ENCODE measurements at regions not wholly inside any gene's neighbourhood (a gene's known extent, or its start where the extent isn't known, plus 50 kb on each side); places are given as distances from the start of the nearest gene placed in this dataset.

DNA sequence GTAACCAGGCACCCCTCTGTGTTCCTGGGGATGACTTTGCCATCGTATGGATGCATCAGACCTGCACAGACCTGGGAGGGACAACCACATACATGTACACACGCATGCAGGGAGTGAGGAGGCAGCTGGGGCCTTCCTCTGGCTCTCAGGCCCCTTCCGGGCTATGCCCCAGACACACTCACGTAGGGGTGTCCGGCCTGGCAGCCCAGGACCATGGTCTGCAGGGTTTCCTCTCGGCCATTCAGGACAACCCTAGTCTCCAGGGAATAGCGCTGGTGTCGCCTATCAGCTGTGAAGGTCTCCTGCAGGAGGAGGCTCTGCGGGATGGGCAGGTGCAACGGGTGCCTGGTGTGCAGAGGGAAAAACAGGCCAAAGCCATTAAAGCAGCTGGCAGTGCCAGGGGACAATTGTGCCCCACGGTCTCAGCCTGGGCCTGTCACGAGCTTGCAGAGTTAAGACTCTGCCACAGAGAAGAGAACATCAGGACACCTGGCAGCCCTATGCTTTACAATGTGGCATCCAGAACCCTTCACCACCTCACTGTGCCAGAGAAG is 101.4 kb downstream of the RMI2 start:
- no peaks in the 10 kb centered on the region for H3K27me3 Mint-ChIP-seq
- no peak overlapping the region for H3K27ac Mint-ChIP-seq
- no peak for DNase-seq
- CTCF ChIA-PET: no interaction called here
- H3K9me3 Mint-ChIP-seq: no peaks in the 10 kb centered on the region
- no peaks in the 10 kb centered on the region for H3K4me1 Mint-ChIP-seq
- no peak overlapping the region for H3K4me3 Mint-ChIP-seq
- H3K36me3 Mint-ChIP-seq: no peaks in the 10 kb centered on the region

DNA sequence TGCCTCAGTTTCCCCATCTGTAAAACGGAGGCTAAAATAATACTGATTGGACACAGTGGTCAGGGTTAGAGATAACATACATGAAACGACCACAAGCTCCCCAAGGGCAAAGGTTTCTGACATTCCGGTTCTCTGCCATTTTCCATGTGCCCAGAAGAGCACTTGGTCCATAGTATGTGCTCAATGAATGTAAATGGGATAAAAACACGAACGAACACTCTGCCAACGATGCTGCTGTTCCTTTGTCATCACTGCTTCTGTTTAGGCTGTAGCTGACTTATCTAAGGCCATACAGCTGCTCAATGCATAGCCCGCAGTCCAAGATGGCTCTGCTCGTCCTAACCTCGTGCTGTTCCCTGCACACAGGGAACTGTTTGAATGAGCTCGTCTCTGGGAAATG is 102.0 kb downstream of the RMI2 start:
- no peak for DNase-seq
- no peaks in the 10 kb centered on the region for H3K4me1 Mint-ChIP-seq
- H3K36me3 Mint-ChIP-seq: no peaks in the 10 kb centered on the region
- no peaks in the 10 kb centered on the region for H3K9me3 Mint-ChIP-seq
- H3K4me3 Mint-ChIP-seq: no peak overlapping the region
- CTCF ChIA-PET: no interaction called here
- H3K27me3 Mint-ChIP-seq: peaks cover 1% of the 10 kb centered on the region
- H3K27ac Mint-ChIP-seq: no peak overlapping the region

DNA sequence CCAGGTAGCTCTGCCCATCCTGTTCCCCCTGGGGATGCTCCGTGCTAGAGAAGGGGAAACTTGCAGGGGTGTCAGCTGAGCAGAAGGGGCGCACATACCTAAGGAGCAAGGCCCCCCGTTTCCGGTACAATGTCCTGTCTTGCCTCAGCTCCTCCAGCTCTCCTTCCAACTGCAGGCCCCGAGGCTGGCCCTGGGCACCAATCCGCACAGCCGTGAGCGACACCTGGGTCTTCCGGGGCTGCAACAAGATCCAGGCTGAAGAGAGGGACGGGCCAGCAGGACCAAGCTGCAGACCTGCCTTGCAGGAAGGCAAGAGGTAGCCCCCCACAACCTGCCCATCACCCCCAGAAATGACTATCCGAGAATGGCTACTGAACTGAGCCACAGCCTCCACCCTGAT is 102.6 kb downstream of the RMI2 start:
- Mint-ChIP-seq H3K9me3 (no peaks in the 10 kb centered on the region), H3K4me1 (no peaks in the 10 kb centered on the region), H3K27ac (no peak overlapping the region), H3K36me3 (no peaks in the 10 kb centered on the region), H3K4me3 (no peak overlapping the region), H3K27me3 (peaks cover 7% of the 10 kb centered on the region)
- DNase-seq: no peak
- CTCF ChIA-PET: interaction anchor here (0.7 kb wide), 1 partner anchor 15 kb away, joined by 4 read pairs; no protein-coding TSS in a partner anchor

DNA sequence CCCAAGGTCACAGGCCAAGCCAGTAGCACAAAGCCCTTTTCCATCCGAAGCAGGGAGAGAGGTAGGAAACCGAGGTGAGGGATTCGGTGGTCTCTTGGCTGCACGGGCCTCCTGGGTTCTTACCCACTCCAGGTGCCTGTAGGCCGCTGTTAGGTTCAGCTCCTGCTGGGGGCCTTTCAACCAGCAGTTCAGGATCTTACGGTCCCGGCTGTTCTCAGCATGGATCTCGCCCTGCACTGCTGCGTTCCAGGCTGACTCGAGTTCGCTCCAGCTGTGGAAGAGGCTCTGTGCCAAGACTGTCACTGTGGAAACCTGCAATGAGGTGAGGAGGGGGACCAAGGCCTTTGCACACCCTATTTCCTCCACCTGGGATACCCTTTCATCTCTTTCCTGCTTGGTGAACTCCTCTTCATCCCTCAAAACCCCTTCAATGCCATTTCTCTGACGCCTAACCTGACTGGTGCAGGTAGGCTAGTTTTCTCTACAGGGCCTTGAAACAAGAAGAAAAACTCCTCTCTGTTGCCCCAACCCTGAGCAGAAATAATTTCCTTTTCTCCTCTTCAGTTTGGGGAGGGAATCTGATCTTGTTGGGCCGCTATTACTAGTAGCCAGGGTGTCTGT is 103.6 kb downstream of the RMI2 start:
- Mint-ChIP-seq H3K4me3 (no peak overlapping the region), H3K4me1 (no peaks in the 10 kb centered on the region), H3K9me3 (no peaks in the 10 kb centered on the region), H3K27ac (no peak overlapping the region), H3K36me3 (no peaks in the 10 kb centered on the region), H3K27me3 (peaks cover 15% of the 10 kb centered on the region)
- CTCF ChIA-PET: no interaction called here
- DNase-seq: no peak

DNA sequence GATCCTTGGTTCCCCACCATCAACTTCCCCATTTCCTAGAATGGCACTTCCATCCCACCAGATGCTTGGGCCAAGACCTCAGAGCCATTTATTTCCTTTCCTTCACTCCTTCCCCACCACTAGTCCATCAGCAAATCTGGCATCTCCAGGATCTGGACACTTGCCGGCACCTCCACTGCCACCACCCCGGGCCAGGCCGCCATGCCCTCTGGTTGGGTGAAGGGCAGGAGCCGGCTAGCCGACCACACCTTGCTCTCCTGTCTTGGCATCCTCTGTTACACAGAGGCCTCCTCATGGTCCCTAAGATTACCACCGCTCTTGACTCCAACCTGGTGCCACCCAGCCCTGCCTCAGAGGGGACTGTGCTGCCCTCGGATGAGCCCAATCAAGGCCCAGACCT is 104.5 kb downstream of the RMI2 start:
- no peak overlapping the region for H3K4me3 Mint-ChIP-seq

DNA sequence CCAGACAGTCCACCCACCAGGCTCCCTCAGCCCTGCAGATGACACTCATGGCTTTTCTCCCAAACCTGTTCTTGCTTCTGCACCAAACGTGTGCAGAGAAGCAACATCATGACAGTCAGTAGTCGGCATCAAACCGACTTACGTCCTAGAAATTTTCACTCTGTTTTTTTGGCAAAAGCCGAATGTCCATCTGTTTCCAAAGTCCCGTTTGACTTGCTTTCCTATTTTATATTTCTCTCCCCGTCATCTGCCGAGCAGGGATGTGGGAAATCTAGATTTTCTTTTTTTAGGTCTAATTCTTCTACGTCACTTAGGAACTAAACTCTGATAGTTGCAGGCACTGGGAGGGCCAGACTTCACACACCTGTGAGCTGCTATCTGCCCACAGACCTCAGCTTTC is 104.9 kb downstream of the RMI2 start:
- DNase-seq: no peak
- no peaks in the 10 kb centered on the region for H3K9me3 Mint-ChIP-seq
- H3K4me1 Mint-ChIP-seq: no peaks in the 10 kb centered on the region
- H3K27me3 Mint-ChIP-seq: peaks cover 20% of the 10 kb centered on the region
- H3K27ac Mint-ChIP-seq: no peak overlapping the region
- no peaks in the 10 kb centered on the region for H3K36me3 Mint-ChIP-seq
- CTCF ChIA-PET: no interaction called here
- no peak overlapping the region for H3K4me3 Mint-ChIP-seq

More for the DNA sequence above, 104.5 kb downstream of the RMI2 start:
- H3K27me3 Mint-ChIP-seq: peaks cover 18% of the 10 kb centered on the region
- H3K4me1 Mint-ChIP-seq: no peaks in the 10 kb centered on the region
- no peak overlapping the region for H3K27ac Mint-ChIP-seq
- no peaks in the 10 kb centered on the region for H3K36me3 Mint-ChIP-seq
- no peaks in the 10 kb centered on the region for H3K9me3 Mint-ChIP-seq
- CTCF ChIA-PET: no interaction called here
- DNase-seq: no peak

DNA sequence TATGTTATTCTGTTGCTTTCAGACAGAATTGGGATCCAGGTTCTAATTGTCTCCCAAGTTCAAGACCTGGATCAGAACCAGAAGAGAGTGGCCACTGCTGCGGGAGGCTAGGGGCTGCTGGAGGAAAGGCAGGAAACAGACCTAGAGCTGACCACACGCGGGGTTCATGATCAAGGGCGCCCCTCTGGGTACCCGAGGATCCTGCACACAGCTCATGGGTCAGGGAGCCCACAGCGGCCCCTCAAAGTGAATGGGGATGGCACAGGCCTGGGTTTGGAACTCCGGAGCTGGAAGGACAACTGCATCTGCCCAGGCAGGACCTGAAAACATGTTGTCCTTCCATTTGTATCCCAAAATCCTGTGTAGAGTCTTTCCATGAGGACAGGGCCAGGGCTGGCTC is 107.0 kb downstream of the RMI2 start:
- Mint-ChIP-seq H3K4me3 (no peak overlapping the region), H3K4me1 (no peaks in the 10 kb centered on the region), H3K27me3 (peaks cover 20% of the 10 kb centered on the region), H3K36me3 (no peaks in the 10 kb centered on the region), H3K27ac (no peak overlapping the region), H3K9me3 (no peaks in the 10 kb centered on the region)
- CTCF ChIA-PET: interaction anchor here (0.7 kb wide), 1 partner anchor 47 kb away, joined by 3 read pairs; no protein-coding TSS in a partner anchor
- no peak for DNase-seq

DNA sequence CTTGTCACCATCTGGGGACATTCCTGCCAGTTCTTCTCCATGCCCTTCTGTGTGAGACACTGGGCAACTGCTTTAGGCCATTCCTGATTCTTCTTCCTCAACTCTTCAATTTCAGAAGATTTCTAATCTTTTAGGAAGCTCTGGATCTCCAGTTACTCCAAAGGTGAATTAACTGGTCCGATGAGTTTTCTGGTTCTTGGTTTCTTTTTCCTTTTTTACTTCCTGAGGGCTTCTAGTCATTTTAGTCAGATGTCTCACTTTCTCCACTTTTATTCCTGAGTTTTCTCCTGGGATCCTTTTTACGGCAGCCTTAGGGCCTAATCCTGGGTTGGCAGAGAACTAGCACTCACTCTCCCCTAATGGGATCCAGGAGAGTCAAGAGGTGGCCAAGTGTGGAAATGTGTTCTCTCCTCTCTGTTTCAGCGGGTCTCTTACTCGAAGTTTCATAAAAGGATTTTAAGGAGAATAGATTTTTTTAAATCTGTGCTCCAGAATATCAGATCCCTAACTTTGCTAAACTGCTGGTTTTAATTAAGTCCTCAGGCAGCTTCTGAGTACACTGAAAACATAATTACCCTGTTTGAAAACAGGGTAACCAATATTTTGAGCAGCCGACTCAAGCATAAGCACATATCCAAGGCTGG is 107.6 kb downstream of the RMI2 start:
- Mint-ChIP-seq H3K4me1 (no peaks in the 10 kb centered on the region), H3K27me3 (peaks cover 20% of the 10 kb centered on the region), H3K9me3 (no peaks in the 10 kb centered on the region), H3K36me3 (no peaks in the 10 kb centered on the region), H3K27ac (no peak overlapping the region), H3K4me3 (no peak overlapping the region)
- CTCF ChIA-PET: interaction anchor here (0.7 kb wide), 1 partner anchor 48 kb away, joined by 3 read pairs; no protein-coding TSS in a partner anchor
- no peak for DNase-seq

DNA sequence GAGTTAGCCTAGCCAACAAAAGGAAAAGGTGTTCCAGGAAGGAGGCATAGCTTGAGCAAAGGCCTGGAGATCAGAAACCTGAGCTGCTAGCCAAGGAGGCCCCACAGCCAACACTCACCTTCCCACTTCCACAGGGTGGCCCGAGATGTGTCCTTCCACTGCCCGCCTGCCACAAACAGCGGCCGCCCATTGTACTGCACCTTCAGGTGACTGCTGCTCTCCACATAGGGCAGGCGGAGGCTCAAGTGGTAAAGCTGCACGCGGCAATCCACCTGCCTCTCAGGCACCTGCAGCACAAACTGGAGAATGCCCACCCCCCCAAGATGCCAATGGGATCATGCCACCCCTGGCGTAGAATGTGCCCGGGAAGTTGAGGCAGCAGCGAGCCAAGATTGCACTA is 111.5 kb downstream of the RMI2 start:
- no peaks in the 10 kb centered on the region for H3K36me3 Mint-ChIP-seq
- CTCF ChIA-PET: no interaction called here
- H3K27ac Mint-ChIP-seq: no peak overlapping the region
- H3K27me3 Mint-ChIP-seq: peaks cover 20% of the 10 kb centered on the region
- DNase-seq: no peak
- H3K4me3 Mint-ChIP-seq: no peak overlapping the region
- H3K4me1 Mint-ChIP-seq: no peaks in the 10 kb centered on the region
- no peaks in the 10 kb centered on the region for H3K9me3 Mint-ChIP-seq

DNA sequence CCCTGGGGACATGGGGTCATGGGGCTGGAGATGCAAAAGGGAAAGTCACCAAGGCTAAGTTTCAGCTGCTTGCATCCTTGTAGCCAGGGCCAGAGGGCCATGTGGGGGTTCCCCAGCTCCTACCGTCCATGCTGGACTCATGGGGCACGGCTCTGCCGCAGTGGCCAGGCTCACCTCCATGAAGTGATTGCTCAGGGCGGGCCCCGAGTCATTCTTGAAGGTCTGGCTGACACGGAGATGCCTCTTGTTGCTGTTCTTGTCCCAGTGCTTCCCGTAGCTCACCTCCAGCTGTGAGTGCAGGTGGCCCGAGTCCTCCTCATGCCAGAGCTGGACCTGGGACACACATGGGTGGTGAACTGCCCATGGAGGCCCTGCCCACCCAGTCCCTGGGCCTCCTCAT is 114.5 kb downstream of the RMI2 start:
- Mint-ChIP-seq H3K4me1 (no peaks in the 10 kb centered on the region), H3K27me3 (peaks cover 5% of the 10 kb centered on the region), H3K27ac (no peak overlapping the region), H3K9me3 (no peaks in the 10 kb centered on the region), H3K36me3 (no peaks in the 10 kb centered on the region), H3K4me3 (no peak overlapping the region)
- DNase-seq: no peak
- CTCF ChIA-PET: no interaction called here

DNA sequence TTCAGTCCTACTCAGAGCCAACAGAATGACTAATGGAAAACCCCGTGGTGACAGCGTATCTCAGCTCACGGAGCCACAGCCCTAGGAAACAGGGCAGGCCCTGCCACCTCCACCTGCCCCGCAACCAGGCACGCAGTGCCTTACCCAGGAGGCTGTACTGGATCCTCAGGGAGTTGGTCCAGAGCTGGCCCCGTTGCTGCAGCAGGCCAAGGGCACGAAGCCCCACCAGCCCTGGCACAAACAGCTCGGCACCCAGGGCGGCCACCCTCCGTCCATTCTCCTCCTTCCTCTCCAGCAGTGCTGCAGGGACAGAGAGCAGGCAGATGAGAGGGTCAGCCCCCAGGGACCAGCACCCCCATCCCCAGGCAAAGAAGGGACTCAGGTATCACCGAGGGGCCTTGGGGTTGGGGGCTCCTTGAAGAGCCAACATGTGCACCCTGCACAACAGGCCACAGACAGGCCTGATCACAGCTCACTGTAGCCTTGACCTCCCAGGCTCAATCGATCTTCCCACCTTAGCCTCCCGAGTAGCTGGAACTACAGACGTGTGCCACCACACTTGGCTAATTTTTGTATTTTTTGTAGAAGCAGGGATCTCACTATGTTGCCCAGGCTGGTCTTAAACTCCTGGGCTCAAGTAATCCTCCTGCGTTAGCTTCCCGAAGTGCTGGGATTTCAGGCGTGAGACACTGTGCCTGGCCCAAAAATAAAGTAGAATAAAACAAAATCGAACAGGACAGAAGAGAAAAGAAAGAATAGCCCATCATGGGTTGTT is 115.7 kb downstream of the RMI2 start:
- no peak overlapping the region for H3K27ac Mint-ChIP-seq
- CTCF ChIA-PET: no interaction called here
- H3K4me3 Mint-ChIP-seq: no peak overlapping the region
- H3K27me3 Mint-ChIP-seq: peaks cover 7% of the 10 kb centered on the region
- H3K36me3 Mint-ChIP-seq: no peaks in the 10 kb centered on the region
- H3K4me1 Mint-ChIP-seq: no peaks in the 10 kb centered on the region
- no peak for DNase-seq
- no peaks in the 10 kb centered on the region for H3K9me3 Mint-ChIP-seq

DNA sequence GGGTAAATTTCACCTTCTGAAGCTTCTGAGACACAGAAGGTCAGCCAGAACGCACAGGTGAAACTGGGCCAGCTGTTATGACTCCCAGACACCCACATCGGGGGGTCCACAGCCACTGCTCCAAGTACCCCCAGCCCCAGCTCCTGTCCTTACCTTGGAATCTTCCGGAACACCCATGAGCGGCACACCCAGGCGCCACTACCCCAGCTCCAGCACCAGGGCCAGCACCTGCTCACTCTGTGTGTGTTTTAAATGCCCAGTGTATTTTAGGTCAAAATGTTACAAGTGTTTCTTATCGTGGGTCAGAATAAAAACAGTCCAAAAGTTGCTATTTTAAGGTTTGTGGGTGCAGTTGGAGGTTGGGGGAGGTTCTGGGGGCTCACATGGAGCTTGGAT is 116.3 kb downstream of the RMI2 start:
- no peak for DNase-seq
- Mint-ChIP-seq H3K36me3 (no peaks in the 10 kb centered on the region), H3K27me3 (peaks cover 7% of the 10 kb centered on the region), H3K4me1 (no peaks in the 10 kb centered on the region), H3K27ac (no peak overlapping the region), H3K9me3 (no peaks in the 10 kb centered on the region), H3K4me3 (no peak overlapping the region)
- CTCF ChIA-PET: no interaction called here

DNA sequence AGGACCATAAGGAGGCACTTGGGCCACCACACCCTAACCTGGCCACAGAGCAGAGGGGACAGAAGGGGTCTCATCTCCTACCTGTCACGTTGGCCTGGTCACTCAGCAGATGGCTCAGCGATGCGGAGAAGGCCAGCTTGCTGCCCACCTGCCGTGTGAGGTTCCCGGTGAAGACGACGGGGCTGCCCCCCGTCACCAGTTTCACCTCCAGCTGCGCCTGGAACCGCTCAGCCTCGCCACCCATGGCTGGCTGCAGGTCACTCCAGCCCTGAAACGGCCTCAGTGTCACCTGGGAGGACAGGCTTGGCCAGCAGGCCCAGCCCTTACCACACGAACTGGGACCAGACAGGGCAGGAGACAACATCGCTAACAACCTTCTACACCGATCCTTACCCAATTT is 116.8 kb downstream of the RMI2 start:
- Mint-ChIP-seq H3K27ac (no peak overlapping the region), H3K4me1 (no peaks in the 10 kb centered on the region), H3K27me3 (peaks cover 7% of the 10 kb centered on the region), H3K36me3 (no peaks in the 10 kb centered on the region), H3K4me3 (no peak overlapping the region), H3K9me3 (no peaks in the 10 kb centered on the region)
- CTCF ChIA-PET: no interaction called here
- DNase-seq: no peak

DNA sequence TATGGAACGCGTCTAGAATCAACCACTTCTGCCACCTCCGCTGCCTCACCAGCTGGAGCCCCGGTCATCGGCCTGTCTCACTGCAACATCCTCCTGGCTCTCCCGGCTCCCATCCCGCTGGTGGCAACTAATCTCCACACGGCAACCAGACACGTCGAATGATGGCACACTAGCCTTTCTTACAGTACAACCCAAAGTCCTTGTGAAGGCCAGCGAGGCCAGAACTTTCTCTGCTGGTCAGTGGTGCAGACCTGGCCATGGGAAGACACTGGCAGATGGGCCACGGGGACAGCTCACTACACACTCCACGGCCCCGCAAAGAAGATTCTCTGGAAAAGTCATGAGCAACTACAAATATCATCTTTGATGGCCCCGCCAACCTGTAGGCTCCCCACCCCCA is 117.6 kb downstream of the RMI2 start:
- Mint-ChIP-seq H3K27me3 (peaks cover 7% of the 10 kb centered on the region), H3K9me3 (no peaks in the 10 kb centered on the region), H3K4me1 (no peaks in the 10 kb centered on the region), H3K27ac (no peak overlapping the region), H3K36me3 (no peaks in the 10 kb centered on the region), H3K4me3 (no peak overlapping the region)
- CTCF ChIA-PET: no interaction called here
- DNase-seq: no peak

DNA sequence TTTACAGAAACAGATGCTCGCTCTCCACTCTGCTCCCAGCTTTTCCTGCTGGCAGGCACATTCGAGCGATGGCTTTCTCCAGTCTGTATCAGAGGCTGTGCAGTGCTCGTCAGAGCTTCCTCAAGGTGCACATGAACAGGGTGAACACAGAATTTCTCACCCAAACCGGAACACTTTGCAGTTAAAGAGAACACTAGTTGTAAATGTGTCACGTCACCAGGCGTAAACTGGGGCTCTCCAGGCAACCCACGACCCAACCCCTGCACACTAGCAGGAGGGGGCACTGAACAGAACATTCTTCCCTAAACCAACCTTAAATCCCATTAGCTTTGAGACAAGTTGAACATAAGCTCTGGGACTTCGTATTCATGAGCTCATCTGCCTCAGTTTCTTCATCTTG is 119.0 kb downstream of the RMI2 start:
- peaks cover 7% of the 10 kb centered on the region for H3K27me3 Mint-ChIP-seq

More for the DNA sequence above, 119.0 kb downstream of the RMI2 start:
- Mint-ChIP-seq H3K36me3 (no peaks in the 10 kb centered on the region), H3K9me3 (no peaks in the 10 kb centered on the region), H3K27ac (no peak overlapping the region), H3K4me1 (no peaks in the 10 kb centered on the region), H3K4me3 (no peak overlapping the region)
- no peak for DNase-seq
- CTCF ChIA-PET: no interaction called here

All from activated naive CD4-positive, alpha-beta T cell treated with anti-CD3 and anti-CD28 coated beads, Interleukin-2, amount 10 ng/mL, durations not matched to agents 7 days and 5 days (primary cell).